Mucosa of rectum (tissue), 2 donors: ENCODE measurements at regions not wholly inside any gene's neighbourhood (a gene's known extent, or its start where the extent isn't known, plus 50 kb on each side); places are given as distances from the start of the nearest gene placed in this dataset.
"Not testable (repeated sequence)": the region's sequence is repeated elsewhere in the genome, so short reads cannot be mapped to it uniquely, and the experiment has no call there.

Source experiments
- H3K27ac ChIP-seq, 2 donors: one replicate each; pipeline ENCODE4 v1.7.0; 2013; ENCODE audit warnings: inconsistent platforms in 2 of 2, low read depth in 2 of 2, low read length in 2 of 2
- H3K27me3 ChIP-seq, 2 donors: one replicate each; pipeline ENCODE4 v1.7.0; 2013; ENCODE audit warnings: low read length in 2 of 2; ENCODE audit not compliant: control insufficient read depth in 2 of 2, insufficient read depth in 2 of 2
- H3K36me3 ChIP-seq, 2 donors: one replicate each; pipeline ENCODE4 v1.7.0; 2013; ENCODE audit warnings: low read length in 2 of 2; ENCODE audit not compliant: control insufficient read depth in 2 of 2, insufficient read depth in 2 of 2
- H3K4me1 ChIP-seq, 2 donors: one replicate each; pipeline ENCODE4 v1.7.0; 2013; ENCODE audit warnings: low read length in 2 of 2, mild to moderate bottlenecking in 1 of 2; ENCODE audit not compliant: control insufficient read depth in 2 of 2, insufficient read depth in 2 of 2
- H3K4me3 ChIP-seq, 2 donors: one replicate each; pipeline ENCODE4 v1.7.0; 2013; ENCODE audit warnings: low read length in 2 of 2
- H3K9ac ChIP-seq, 2 donors: one replicate each; pipeline ENCODE4 v1.7.0; 2013; ENCODE audit warnings: low read length in 2 of 2, low read depth in 1 of 2, mild to moderate bottlenecking in 1 of 2
- H3K9me3 ChIP-seq, 2 donors: one replicate each; pipeline ENCODE4 v1.7.0; 2013; ENCODE audit warnings: low read length in 2 of 2; ENCODE audit not compliant: control insufficient read depth in 2 of 2
- donor health status: healthy.
- donor health status: Normal muscosa, but diverticular disease.

DNA sequence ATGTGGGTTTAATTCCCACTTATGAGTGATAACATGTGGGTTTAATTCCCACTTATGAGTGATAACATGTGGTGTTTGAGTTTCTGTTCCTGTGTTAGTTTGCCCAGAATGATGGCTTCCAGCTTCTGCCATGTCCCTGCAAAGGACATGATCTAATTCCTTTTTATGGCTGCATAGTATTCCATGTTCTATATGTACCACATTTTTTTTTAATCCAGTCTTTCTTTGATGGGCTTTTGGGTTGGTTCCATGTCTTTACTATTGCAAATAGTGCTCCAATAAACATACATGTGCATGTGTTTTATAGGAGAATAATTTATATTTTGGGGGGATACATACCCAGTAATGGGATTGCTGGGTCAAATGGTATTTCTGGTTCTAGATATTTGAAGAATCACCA is 317.8 kb downstream of the MMUT start:
- Histone ChIP-seq H3K4me3 (no peak overlapping the region), H3K27ac (no peak overlapping the region), H3K27me3 (no peaks in the 10 kb centered on the region), H3K4me1 (no peaks in the 10 kb centered on the region), H3K9ac (no peak overlapping the region), H3K36me3 (no peaks in the 10 kb centered on the region), H3K9me3 (no peaks in the 10 kb centered on the region)

DNA sequence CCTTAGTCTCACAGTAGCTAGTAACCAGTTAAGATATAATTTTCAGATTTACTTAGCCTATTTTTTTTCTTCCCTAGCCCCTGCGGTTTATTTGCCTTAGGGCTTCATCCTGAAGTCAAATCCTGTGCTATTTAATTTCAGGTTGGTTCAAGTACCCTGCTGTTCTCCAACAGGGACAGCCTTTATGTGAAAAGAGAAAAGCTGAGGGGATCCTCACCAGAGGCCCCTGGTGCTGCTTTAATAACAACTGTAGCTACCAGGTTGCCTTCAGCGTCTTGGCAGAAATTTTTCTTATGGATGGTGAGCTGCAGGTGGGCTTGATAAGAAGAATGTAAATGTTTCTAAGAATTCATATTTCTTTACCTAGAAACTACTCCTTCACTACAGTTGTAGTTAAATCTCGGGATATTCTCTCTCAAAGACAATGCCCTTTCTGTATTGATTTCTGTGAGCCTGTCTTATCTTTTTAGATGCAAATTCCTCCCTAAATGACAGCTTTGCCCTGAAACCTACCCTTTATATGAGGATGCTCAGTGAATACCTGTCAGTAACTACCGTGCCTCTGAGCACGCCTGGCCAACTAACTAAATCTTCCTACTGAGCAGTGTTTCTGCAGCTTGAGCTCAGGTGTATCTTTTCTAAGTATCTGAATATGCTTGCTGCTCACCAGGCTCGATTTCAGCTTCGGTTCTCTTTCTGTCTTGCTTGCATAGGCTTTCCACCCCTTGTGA is 320.5 kb downstream of the MMUT start:
- Histone ChIP-seq H3K9ac (no peak overlapping the region), H3K36me3 (no peaks in the 10 kb centered on the region), H3K9me3 (no peaks in the 10 kb centered on the region), H3K4me3 (no peak overlapping the region), H3K27ac (no peak overlapping the region), H3K27me3 (no peaks in the 10 kb centered on the region), H3K4me1 (no peaks in the 10 kb centered on the region)

DNA sequence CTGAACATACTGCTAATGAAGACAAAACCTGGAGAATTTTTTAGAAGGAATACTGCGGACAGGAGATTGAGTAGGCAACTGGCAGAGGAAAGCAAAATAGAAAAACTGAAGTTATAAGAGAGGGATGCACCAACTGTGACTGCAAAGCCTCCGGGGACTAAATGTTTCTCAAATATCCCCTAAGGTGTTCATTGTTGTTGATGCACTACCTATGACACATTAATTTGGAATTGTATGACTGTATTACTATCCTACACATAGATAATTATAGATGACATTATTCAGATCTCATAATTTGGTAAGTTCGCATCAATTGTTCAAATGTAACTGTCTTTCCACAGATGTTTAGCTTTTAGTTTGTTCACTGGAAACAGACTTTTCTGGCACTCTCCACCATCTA is 341.1 kb downstream of the MMUT start:
- H3K4me3 ChIP-seq, result no peak overlapping the region
- no peaks in the 10 kb centered on the region for H3K27me3 ChIP-seq
- no peaks in the 10 kb centered on the region for H3K36me3 ChIP-seq
- H3K9me3 ChIP-seq, result no peaks in the 10 kb centered on the region
- H3K9ac ChIP-seq, result no peak overlapping the region
- no peak overlapping the region for H3K27ac ChIP-seq
- H3K4me1 ChIP-seq, result no peaks in the 10 kb centered on the region

DNA sequence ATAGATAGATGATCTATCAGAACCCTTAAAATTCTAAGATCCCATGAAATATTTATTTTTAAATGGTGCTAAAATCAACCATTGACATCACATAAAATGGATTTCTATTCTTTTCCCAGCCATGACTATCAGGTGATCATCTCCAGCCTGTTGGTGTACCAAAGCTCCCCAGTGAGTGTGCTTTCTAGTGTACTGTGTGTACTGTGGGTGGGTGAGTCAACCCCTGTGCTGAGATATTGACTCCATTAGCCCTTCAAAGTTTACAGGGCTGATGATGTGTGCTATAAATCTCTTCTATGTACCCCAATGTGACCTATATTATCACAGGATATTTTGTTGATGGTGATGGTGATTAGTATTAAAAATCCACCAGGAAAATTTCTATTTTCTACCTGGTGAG is 344.6 kb downstream of the MMUT start:
- Histone ChIP-seq H3K9ac (no peak overlapping the region), H3K4me1 (no peaks in the 10 kb centered on the region), H3K9me3 (no peaks in the 10 kb centered on the region), H3K27me3 (no peaks in the 10 kb centered on the region), H3K4me3 (no peak overlapping the region), H3K36me3 (no peaks in the 10 kb centered on the region), H3K27ac (no peak overlapping the region)

DNA sequence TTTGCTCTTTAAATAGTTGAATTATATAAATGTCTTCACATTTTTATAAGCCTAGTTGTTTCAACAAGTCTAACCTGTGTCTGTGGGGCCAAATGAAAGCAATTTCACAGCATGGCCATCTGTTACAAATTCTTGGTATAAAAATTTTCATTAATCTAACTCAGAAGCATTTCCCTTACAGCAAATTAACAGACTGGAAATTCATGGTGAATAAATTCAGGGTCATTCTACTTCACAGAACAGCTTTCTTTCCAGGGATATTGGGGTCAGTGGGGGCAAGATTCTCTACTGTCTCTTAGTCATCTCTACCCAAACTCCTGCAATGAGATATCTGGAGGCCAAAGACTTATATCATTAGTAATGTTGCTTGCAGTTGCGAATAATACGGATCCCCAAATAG is 352.1 kb downstream of the MMUT start:
- H3K9ac ChIP-seq, result no peak overlapping the region
- H3K27ac ChIP-seq, result no peak overlapping the region
- H3K27me3 ChIP-seq, result no peaks in the 10 kb centered on the region

DNA sequence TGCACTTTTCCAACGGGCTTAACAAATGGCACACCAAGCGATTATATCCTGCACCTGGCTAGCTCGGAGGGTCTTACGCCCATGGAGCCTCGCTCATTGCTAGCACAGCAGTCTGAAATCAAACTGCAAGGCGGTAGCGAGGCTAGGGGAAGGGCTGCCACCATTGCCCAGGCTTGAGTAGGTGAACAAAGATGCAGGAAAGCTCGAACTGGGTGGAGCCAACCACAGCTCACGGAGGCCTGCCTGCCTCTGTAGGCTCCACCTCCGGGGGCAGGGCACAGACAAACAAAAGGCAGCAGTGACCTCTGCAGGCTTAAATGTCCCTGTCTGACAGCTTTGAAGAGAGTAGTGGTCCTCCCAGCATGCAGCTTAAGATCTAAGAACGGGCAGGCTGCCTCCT is 365.4 kb downstream of the MMUT start:
- not testable (repeated sequence) for H3K4me3 ChIP-seq

More for the DNA sequence above, 352.1 kb downstream of the MMUT start:
- Histone ChIP-seq H3K4me3 (no peak overlapping the region), H3K9me3 (no peaks in the 10 kb centered on the region), H3K36me3 (no peaks in the 10 kb centered on the region), H3K4me1 (no peaks in the 10 kb centered on the region)

DNA sequence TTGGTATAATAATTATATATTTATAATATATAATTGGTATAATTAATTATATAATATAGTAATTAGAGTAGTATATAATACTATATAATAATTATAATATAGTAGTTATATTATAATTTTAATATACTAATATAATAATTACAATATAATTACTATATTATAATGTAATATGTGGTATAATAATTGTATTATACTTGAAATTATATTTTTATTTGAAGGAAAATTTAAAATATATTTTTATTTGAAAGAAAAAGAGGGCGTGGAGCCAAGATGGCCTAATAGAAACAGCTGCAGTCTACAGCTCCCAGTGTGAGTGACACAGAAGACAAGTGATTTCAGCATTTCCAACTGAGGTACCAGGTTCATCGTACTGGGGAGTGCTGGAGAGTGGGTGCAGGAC is 365.9 kb downstream of the MMUT start:
- no peak overlapping the region for H3K4me3 ChIP-seq
- H3K27ac ChIP-seq, result no peak overlapping the region
- H3K4me1 ChIP-seq, result no peaks in the 10 kb centered on the region
- no peaks in the 10 kb centered on the region for H3K36me3 ChIP-seq
- H3K27me3 ChIP-seq, result no peaks in the 10 kb centered on the region
- no peaks in the 10 kb centered on the region for H3K9me3 ChIP-seq
- H3K9ac ChIP-seq, result no peak overlapping the region

More for the DNA sequence above, 365.4 kb downstream of the MMUT start:
- H3K9ac ChIP-seq, H3K9me3 ChIP-seq, H3K36me3 ChIP-seq, H3K4me1 ChIP-seq, H3K27me3 ChIP-seq, H3K27ac ChIP-seq: not testable (repeated sequence)

DNA sequence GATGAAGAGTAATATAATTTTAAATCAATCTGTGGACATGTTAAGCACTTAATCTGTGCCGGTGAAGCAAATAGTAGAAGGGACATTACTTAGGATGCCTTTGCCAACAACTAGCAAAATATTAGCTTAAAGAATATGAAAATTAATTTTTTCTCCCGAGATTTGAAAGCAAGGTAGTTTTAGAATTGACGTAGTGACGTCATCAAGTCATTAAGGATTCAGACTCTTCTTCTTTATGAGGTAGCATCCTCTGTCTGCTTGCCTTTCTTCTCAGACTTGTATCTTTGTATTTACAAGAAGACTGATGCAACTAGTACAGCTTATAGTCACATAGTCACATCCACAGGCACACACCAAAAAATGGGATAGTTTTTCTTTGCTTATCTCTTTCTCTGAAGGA is 374.4 kb downstream of the MMUT start:
- Histone ChIP-seq H3K27me3 (no peaks in the 10 kb centered on the region), H3K36me3 (no peaks in the 10 kb centered on the region), H3K9ac (no peak overlapping the region), H3K4me3 (no peak overlapping the region), H3K27ac (no peak overlapping the region), H3K4me1 (no peaks in the 10 kb centered on the region), H3K9me3 (no peaks in the 10 kb centered on the region)

DNA sequence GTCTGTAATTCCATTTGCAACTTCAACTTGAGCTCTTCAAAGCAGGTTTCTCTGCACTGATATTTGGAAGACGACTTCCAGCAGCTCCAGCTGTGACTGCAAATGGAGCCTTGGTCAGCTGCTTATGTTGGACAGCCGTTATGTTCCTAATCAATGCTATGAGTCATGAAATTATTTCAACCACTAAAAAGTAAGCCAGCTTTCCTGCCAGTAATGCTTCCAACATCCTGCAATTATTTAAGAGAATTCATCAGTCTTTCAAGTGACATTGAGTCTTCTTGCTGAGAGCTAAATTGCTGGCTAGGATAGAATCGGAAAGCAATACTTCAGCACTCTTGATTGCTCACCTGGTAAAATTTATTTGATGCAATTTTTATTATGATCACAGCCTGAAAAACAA is 375.7 kb downstream of the MMUT start:
- H3K4me1 ChIP-seq, result no peaks in the 10 kb centered on the region
- H3K9me3 ChIP-seq, result no peaks in the 10 kb centered on the region
- H3K9ac ChIP-seq, result no peak overlapping the region
- no peak overlapping the region for H3K27ac ChIP-seq
- no peak overlapping the region for H3K4me3 ChIP-seq
- no peaks in the 10 kb centered on the region for H3K27me3 ChIP-seq
- no peaks in the 10 kb centered on the region for H3K36me3 ChIP-seq

DNA sequence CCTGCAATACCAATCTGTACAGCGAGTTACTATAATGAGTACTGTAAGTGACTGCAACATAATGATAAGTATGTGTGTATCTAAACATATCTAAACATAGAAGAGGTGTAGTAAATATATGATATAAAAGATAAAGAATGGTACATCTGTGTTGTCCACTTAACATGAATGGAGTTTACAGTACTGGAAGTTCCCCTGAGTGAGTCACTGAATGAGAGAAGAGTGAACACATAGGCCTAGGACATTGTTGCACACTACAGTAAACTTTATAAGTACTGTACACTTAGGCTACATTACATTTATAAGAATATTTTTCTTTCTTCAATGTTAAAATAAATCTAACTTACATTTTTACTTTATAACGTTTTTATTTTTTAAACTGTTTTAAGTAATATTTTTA is 380.4 kb downstream of the MMUT start:
- Histone ChIP-seq H3K36me3 (no peaks in the 10 kb centered on the region), H3K4me3 (no peak overlapping the region), H3K9ac (no peak overlapping the region), H3K27ac (no peak overlapping the region), H3K4me1 (no peaks in the 10 kb centered on the region), H3K9me3 (no peaks in the 10 kb centered on the region), H3K27me3 (no peaks in the 10 kb centered on the region)
